ENCODE measurements at regions not wholly inside any gene's neighbourhood (a gene's known extent, or its start where the extent isn't known, plus 50 kb on each side); places are given as distances from the start of the nearest gene placed in this dataset.

DNA sequence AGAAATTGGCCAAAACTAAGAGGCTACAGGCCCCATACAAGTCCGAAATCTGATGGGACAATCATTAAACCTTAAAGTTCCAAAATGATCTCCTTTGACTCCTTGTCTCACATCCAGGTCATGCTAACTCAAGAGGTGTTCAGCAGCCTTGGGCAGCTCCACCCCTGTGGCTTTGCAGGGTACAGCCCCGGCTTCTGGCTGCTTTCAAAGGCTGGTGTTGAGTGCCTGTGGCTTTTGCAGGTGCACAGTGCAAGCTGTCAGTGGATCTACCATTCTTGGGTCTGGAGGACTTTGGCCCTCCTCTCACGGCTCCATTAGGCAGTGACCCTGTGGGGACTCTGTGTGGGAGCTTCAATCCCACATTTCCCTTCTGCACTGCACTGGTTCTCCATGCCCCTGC lies 329.1 kb upstream of the MAD2L1 start:
- H3K27me3 ChIP-seq (ENCODE audit: insufficient read depth, low read depth, low read length) = no peaks in the 10 kb centered on the region
- H3K9me2 ChIP-seq (ENCODE audit: insufficient read depth, low read length) = no peaks in the 10 kb centered on the region
- H3F3A ChIP-seq (ENCODE audit: insufficient read depth, low read length, poor library complexity, severe bottlenecking) = no peaks in the 10 kb centered on the region
- no peak overlapping the region for H3K4me3 ChIP-seq (ENCODE audit: low read length)
- no peaks in the 10 kb centered on the region for H3K9me3 ChIP-seq (ENCODE audit: low read length)
- H3K27ac ChIP-seq (ENCODE audit: low read length) = no peak overlapping the region
- H3K79me2 ChIP-seq (replicated peaks; ENCODE audit: insufficient read depth, low read length) = no peaks in the 10 kb centered on the region
- H3K9ac ChIP-seq (ENCODE audit: low read length) = no peak overlapping the region
- H4K20me1 ChIP-seq (ENCODE audit: insufficient read depth) = no peaks in the 10 kb centered on the region
- H2AFZ ChIP-seq (ENCODE audit: low read depth, low read length) = no peak overlapping the region
- no peak for TF ChIP-seq RAD21 (conservative IDR thresholded peaks at IDR 0.05)
- TF ChIP-seq POLR2AphosphoS5 (IDR thresholded peaks at IDR 0.05) = no peak
- no peak for TF ChIP-seq CTCF (IDR thresholded peaks at IDR 0.05; ENCODE audit: poor library complexity, severe bottlenecking)
- TF ChIP-seq EP300 (conservative IDR thresholded peaks at IDR 0.05; ENCODE audit: poor library complexity, severe bottlenecking) = no peak
- TF ChIP-seq SMC3 (conservative IDR thresholded peaks at IDR 0.05; ENCODE audit: poor library complexity) = no peak
- no peak for TF ChIP-seq MXI1 (conservative IDR thresholded peaks at IDR 0.05; ENCODE audit: poor library complexity, severe bottlenecking)
- no peak for TF ChIP-seq TAF1 (IDR thresholded peaks at IDR 0.05; ENCODE audit: low read depth)
- no peak for TF ChIP-seq REST (IDR thresholded peaks at IDR 0.05; ENCODE audit: borderline replicate concordance)
- TF ChIP-seq EZH2 (IDR thresholded peaks at IDR 0.05; ENCODE audit: borderline replicate concordance, insufficient read depth, low read length, poor library complexity, severe bottlenecking) = no peak
- no peak overlapping the region for H3K4me2 ChIP-seq (ENCODE audit: low read length)
- H3K36me3 ChIP-seq (ENCODE audit: insufficient read depth, low read length) = no peaks in the 10 kb centered on the region

GRCh38 chr4:120355881-120356280 lies 289.2 kb upstream of the MAD2L1 start:
- no peaks in the 10 kb centered on the region for H3K36me3 ChIP-seq (ENCODE audit: insufficient read depth, low read length)
- no peaks in the 10 kb centered on the region for H4K20me1 ChIP-seq (ENCODE audit: insufficient read depth)
- H2AFZ ChIP-seq (ENCODE audit: low read depth, low read length) = no peak overlapping the region
- no peak overlapping the region for H3K9ac ChIP-seq (ENCODE audit: low read length)
- H3F3A ChIP-seq (ENCODE audit: insufficient read depth, low read length, poor library complexity, severe bottlenecking) = no peaks in the 10 kb centered on the region
- TF ChIP-seq TAF1 (IDR thresholded peaks at IDR 0.05; ENCODE audit: low read depth) (no peak), EZH2 (IDR thresholded peaks at IDR 0.05; ENCODE audit: borderline replicate concordance, insufficient read depth, low read length, poor library complexity, severe bottlenecking) (no peak), MXI1 (conservative IDR thresholded peaks at IDR 0.05; ENCODE audit: poor library complexity, severe bottlenecking) (no peak), RAD21 (conservative IDR thresholded peaks at IDR 0.05) (no peak), POLR2AphosphoS5 (IDR thresholded peaks at IDR 0.05) (no peak), REST (IDR thresholded peaks at IDR 0.05; ENCODE audit: borderline replicate concordance) (no peak)
- no peaks in the 10 kb centered on the region for H3K79me2 ChIP-seq (replicated peaks; ENCODE audit: insufficient read depth, low read length)
- no peaks in the 10 kb centered on the region for H3K9me3 ChIP-seq (ENCODE audit: low read length)
- no peak overlapping the region for H3K4me3 ChIP-seq (ENCODE audit: low read length)
- H3K27me3 ChIP-seq (ENCODE audit: insufficient read depth, low read depth, low read length) = no peaks in the 10 kb centered on the region
- H3K9me2 ChIP-seq (ENCODE audit: insufficient read depth, low read length) = no peaks in the 10 kb centered on the region
- H3K27ac ChIP-seq (ENCODE audit: low read length) = no peak overlapping the region
- H3K4me2 ChIP-seq (ENCODE audit: low read length) = no peak overlapping the region
